ENCODE measurements at regions not wholly inside any gene's neighbourhood (a gene's known extent, or its start where the extent isn't known, plus 50 kb on each side); places are given as distances from the start of the nearest gene placed in this dataset.

- no peak overlapping the region for H3K27ac Mint-ChIP-seq (ENCODE audit: unreplicated experiment)
- no peak for TF ChIP-seq CTCF (IDR thresholded peaks at IDR 0.05; ENCODE audit: partially characterized antibody, unreplicated experiment)
- H3K36me3 Mint-ChIP-seq (ENCODE audit: unreplicated experiment) = no peaks in the 10 kb centered on the region
- H3K27me3 Mint-ChIP-seq (ENCODE audit: unreplicated experiment) = peaks cover 1% of the 10 kb centered on the region
- DNase-seq = no peak
- H3K4me3 Mint-ChIP-seq (ENCODE audit: unreplicated experiment) = no peak overlapping the region
- H3K4me1 Mint-ChIP-seq (ENCODE audit: low read depth, unreplicated experiment) = no peaks in the 10 kb centered on the region
- no peaks in the 10 kb centered on the region for H3K9me3 Mint-ChIP-seq (ENCODE audit: unreplicated experiment)
Observed at GRCh38 chr4:59258002-59258401, 1942.1 kb upstream of the ADGRL3 start.

DNA sequence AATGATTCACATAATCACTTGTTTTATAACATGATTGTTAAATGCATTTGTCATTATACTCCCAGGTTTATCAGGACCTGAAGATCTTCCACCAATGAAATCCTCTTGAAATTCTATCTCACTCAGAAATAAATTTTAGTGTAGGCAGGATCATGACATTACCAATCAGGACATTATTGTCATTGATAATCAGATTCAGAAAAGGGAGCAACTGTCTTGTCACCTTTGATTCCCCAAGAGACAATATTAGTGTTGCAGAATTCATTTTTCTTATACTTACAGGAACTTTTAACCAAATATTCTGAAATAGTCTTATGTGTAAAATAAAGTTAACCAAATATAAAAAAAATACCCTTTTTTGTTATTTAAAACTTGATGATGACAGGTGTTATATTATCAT, 1892.5 kb upstream of the ADGRL3 start:
- no peak for DNase-seq
- no peak overlapping the region for H3K27ac Mint-ChIP-seq (ENCODE audit: unreplicated experiment)
- no peak overlapping the region for H3K4me3 Mint-ChIP-seq (ENCODE audit: unreplicated experiment)
- H3K4me1 Mint-ChIP-seq (ENCODE audit: low read depth, unreplicated experiment) = no peaks in the 10 kb centered on the region
- H3K36me3 Mint-ChIP-seq (ENCODE audit: unreplicated experiment) = no peaks in the 10 kb centered on the region
- TF ChIP-seq CTCF (IDR thresholded peaks at IDR 0.05; ENCODE audit: partially characterized antibody, unreplicated experiment) = no peak
- H3K9me3 Mint-ChIP-seq (ENCODE audit: unreplicated experiment) = no peaks in the 10 kb centered on the region
- no peaks in the 10 kb centered on the region for H3K27me3 Mint-ChIP-seq (ENCODE audit: unreplicated experiment)

- Mint-ChIP-seq H3K4me3 (ENCODE audit: unreplicated experiment) (no peak overlapping the region), H3K27me3 (ENCODE audit: unreplicated experiment) (no peaks in the 10 kb centered on the region), H3K9me3 (ENCODE audit: unreplicated experiment) (no peaks in the 10 kb centered on the region), H3K4me1 (ENCODE audit: low read depth, unreplicated experiment) (no peaks in the 10 kb centered on the region), H3K36me3 (ENCODE audit: unreplicated experiment) (no peaks in the 10 kb centered on the region), H3K27ac (ENCODE audit: unreplicated experiment) (no peak overlapping the region)
- no peak for DNase-seq
- TF ChIP-seq CTCF (IDR thresholded peaks at IDR 0.05; ENCODE audit: partially characterized antibody, unreplicated experiment) = no peak
Observed at GRCh38 chr4:59314637-59315036, 1885.5 kb upstream of the ADGRL3 start.

DNA sequence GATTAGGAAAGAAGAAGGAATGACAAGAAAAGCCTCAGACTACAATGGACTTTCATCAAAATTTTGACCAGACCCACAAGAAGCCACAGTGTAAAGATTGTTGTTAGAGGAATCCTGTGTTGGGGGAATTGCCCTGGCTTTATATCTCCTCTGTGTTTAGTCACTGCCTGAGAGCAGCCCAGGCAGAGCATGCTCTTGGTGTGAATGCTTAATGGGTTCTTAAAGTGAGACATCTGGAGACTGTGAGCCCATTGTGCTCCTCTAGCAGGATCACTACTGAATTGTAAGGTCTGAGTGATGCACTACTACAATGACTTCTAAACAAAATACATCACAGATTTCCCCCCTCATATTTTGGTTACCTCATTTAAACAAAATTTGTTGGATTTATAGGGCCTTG, 1860.5 kb upstream of the ADGRL3 start:
- peak overlapping the region; percentile 49 for H3K27ac Mint-ChIP-seq (ENCODE audit: unreplicated experiment)
- peaks cover 3% of the 10 kb centered on the region for H3K27me3 Mint-ChIP-seq (ENCODE audit: unreplicated experiment)
- no peak overlapping the region for H3K4me3 Mint-ChIP-seq (ENCODE audit: unreplicated experiment)
- no peak for DNase-seq
- H3K9me3 Mint-ChIP-seq (ENCODE audit: unreplicated experiment) = no peaks in the 10 kb centered on the region
- H3K4me1 Mint-ChIP-seq (ENCODE audit: low read depth, unreplicated experiment) = peaks cover 6% of the 10 kb centered on the region
- TF ChIP-seq CTCF (IDR thresholded peaks at IDR 0.05; ENCODE audit: partially characterized antibody, unreplicated experiment) = no peak
- H3K36me3 Mint-ChIP-seq (ENCODE audit: unreplicated experiment) = no peaks in the 10 kb centered on the region

DNA sequence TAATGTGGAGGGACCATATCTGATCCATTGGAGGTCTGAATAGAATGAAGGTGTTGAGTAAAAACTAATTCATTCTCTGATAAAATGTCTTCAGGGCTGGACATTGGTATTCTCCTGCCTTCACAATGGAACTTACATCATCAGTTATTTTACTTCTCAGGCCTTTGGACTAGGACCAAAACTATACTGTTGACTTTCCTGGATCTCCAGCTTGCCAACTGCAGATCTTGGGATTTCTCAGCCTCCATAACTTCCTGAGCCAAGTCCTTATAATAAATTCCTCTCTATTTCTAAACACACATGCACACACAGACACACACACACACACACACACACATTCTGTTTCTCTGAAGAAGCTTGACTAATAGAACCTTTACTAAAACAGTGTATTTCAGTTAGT, 1858.6 kb upstream of the ADGRL3 start:
- Mint-ChIP-seq H3K27ac (ENCODE audit: unreplicated experiment) (no peak overlapping the region), H3K27me3 (ENCODE audit: unreplicated experiment) (peaks cover 3% of the 10 kb centered on the region), H3K4me1 (ENCODE audit: low read depth, unreplicated experiment) (peaks cover 6% of the 10 kb centered on the region), H3K9me3 (ENCODE audit: unreplicated experiment) (no peaks in the 10 kb centered on the region), H3K4me3 (ENCODE audit: unreplicated experiment) (no peak overlapping the region), H3K36me3 (ENCODE audit: unreplicated experiment) (no peaks in the 10 kb centered on the region)
- no peak for DNase-seq
- no peak for TF ChIP-seq CTCF (IDR thresholded peaks at IDR 0.05; ENCODE audit: partially characterized antibody, unreplicated experiment)
